ENCODE measurements at regions not wholly inside any gene's neighbourhood (a gene's known extent, or its start where the extent isn't known, plus 50 kb on each side); places are given as distances from the start of the nearest gene placed in this dataset.
"Not testable (repeated sequence)": the region's sequence is repeated elsewhere in the genome, so short reads cannot be mapped to it uniquely, and the experiment has no call there.

DNA sequence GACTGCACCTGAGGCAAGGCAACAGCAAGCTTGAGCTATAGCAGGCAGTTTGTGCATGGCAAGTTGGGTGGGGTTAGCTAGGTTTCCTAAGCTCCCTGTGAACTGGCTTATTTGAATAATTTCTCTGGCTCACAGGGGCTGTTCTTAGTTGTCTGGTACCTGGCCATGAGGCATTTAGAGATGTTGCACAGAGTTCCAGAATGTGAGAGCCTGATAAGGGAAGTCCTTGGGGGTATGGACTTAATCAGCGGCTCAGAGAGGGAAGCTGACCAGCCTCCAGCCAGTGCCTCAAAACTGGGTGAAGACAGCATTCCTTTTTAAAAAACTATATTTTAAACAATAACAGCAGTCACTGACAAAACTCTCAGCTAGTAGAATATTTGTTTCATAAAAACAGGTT lies 307.4 kb downstream of the FZD1 start:
- no peaks in the 10 kb centered on the region for H3K4me1 ChIP-seq (ENCODE audit: control insufficient read depth, low read length)
- H3F3A ChIP-seq (ENCODE audit: control insufficient read depth, insufficient read depth), result no peaks in the 10 kb centered on the region
- no peak overlapping the region for H3K4me3 ChIP-seq (ENCODE audit: low read length)
- H3K27me3 ChIP-seq (ENCODE audit: control insufficient read depth, low read length), result no peaks in the 10 kb centered on the region
- H3K9me2 ChIP-seq (replicated peaks; ENCODE audit: control insufficient read depth, low read length), result no peaks in the 10 kb centered on the region
- H4K20me1 ChIP-seq (ENCODE audit: control insufficient read depth, insufficient read depth, low read depth, low read length), result no peaks in the 10 kb centered on the region
- no peaks in the 10 kb centered on the region for H3K9me3 ChIP-seq (ENCODE audit: control insufficient read depth, insufficient read depth, low read length)
- no peaks in the 10 kb centered on the region for H3K79me2 ChIP-seq (ENCODE audit: control insufficient read depth, low read length)
- H3K27ac ChIP-seq (ENCODE audit: low read depth, low read length), result no peak overlapping the region
- TF ChIP-seq, protein P1, sequence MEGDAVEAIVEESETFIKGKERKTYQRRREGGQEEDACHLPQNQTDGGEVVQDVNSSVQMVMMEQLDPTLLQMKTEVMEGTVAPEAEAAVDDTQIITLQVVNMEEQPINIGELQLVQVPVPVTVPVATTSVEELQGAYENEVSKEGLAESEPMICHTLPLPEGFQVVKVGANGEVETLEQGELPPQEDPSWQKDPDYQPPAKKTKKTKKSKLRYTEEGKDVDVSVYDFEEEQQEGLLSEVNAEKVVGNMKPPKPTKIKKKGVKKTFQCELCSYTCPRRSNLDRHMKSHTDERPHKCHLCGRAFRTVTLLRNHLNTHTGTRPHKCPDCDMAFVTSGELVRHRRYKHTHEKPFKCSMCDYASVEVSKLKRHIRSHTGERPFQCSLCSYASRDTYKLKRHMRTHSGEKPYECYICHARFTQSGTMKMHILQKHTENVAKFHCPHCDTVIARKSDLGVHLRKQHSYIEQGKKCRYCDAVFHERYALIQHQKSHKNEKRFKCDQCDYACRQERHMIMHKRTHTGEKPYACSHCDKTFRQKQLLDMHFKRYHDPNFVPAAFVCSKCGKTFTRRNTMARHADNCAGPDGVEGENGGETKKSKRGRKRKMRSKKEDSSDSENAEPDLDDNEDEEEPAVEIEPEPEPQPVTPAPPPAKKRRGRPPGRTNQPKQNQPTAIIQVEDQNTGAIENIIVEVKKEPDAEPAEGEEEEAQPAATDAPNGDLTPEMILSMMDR (IDR thresholded peaks at IDR 0.05; ENCODE audit: low read depth, low read length, poor library complexity, severe bottlenecking), result no peak
- no peak for TF ChIP-seq EZH2phosphoT487 (IDR thresholded peaks at IDR 0.05; ENCODE audit: borderline replicate concordance, low read length)
- H3K4me2 ChIP-seq (ENCODE audit: low read length), result no peak overlapping the region
- H3K36me3 ChIP-seq (ENCODE audit: control insufficient read depth, low read length), result no peaks in the 10 kb centered on the region

DNA sequence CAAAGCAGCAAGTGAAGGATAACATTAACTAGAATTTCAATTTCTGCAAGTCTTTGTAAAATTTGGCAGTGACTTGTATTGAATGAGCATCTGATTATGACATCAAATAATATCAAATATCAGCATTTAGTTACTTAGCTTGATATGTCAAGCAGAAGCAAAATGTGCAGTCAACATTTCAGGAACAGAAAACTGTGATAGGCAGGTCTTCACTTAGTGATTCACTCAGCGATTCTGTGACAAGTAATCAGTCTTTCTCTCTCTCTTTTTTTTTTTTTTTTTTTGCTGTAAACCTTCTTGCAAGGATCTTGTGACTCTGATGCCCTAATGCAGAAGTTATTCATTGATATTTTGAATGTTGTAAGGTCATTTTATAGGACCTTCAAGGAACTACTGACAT lies 307.1 kb downstream of the MTERF1 start:
- Histone ChIP-seq H4K20me1 (ENCODE audit: control insufficient read depth, insufficient read depth, low read depth, low read length) (no peaks in the 10 kb centered on the region), H3F3A (ENCODE audit: control insufficient read depth, insufficient read depth) (no peaks in the 10 kb centered on the region), H3K79me2 (ENCODE audit: control insufficient read depth, low read length) (no peaks in the 10 kb centered on the region), H3K36me3 (ENCODE audit: control insufficient read depth, low read length) (no peaks in the 10 kb centered on the region), H3K27ac (ENCODE audit: low read depth, low read length) (no peak overlapping the region), H3K27me3 (ENCODE audit: control insufficient read depth, low read length) (no peaks in the 10 kb centered on the region), H3K9me3 (ENCODE audit: control insufficient read depth, insufficient read depth, low read length) (0 out of 2 replicates have a peak, but pooled peaks cover 3% of the 10 kb centered on the region), H3K4me2 (ENCODE audit: low read length) (no peak overlapping the region), H3K4me3 (ENCODE audit: low read length) (no peak overlapping the region), H3K9me2 (replicated peaks; ENCODE audit: control insufficient read depth, low read length) (no peaks in the 10 kb centered on the region), H3K4me1 (ENCODE audit: control insufficient read depth, low read length) (no peaks in the 10 kb centered on the region)
- no peak for TF ChIP-seq EZH2phosphoT487 (IDR thresholded peaks at IDR 0.05; ENCODE audit: borderline replicate concordance, low read length)
- TF ChIP-seq, protein P1 (IDR thresholded peaks at IDR 0.05; ENCODE audit: low read depth, low read length, poor library complexity, severe bottlenecking), result no peak

DNA sequence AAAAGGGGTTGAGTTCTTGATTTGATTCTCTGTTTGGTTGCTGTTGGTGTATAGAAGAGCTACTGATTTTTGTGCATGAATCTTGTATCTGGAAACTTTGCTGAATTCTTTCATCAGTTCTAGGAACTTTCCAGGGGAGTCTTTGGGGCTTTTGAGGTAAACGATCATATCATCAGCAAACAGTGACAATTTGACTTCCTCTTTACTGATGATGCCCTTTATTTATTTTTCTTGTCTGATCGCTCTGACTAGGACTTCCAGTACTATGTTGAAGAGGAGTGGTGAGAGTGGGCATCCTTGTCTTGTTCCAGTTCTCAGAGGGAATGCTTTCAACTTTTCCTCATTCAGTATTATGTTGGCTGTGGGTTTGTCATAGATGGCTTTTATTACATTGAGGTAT lies 304.0 kb downstream of the MTERF1 start:
- H3K27ac ChIP-seq (ENCODE audit: low read depth, low read length); H3K4me2 ChIP-seq (ENCODE audit: low read length); H3K9me3 ChIP-seq (ENCODE audit: control insufficient read depth, insufficient read depth, low read length); H3K79me2 ChIP-seq (ENCODE audit: control insufficient read depth, low read length); H4K20me1 ChIP-seq (ENCODE audit: control insufficient read depth, insufficient read depth, low read depth, low read length); H3K36me3 ChIP-seq (ENCODE audit: control insufficient read depth, low read length); H3F3A ChIP-seq (ENCODE audit: control insufficient read depth, insufficient read depth); H3K4me3 ChIP-seq (ENCODE audit: low read length); H3K4me1 ChIP-seq (ENCODE audit: control insufficient read depth, low read length); H3K27me3 ChIP-seq (ENCODE audit: control insufficient read depth, low read length); H3K9me2 ChIP-seq (replicated peaks; ENCODE audit: control insufficient read depth, low read length): not testable (repeated sequence)

DNA sequence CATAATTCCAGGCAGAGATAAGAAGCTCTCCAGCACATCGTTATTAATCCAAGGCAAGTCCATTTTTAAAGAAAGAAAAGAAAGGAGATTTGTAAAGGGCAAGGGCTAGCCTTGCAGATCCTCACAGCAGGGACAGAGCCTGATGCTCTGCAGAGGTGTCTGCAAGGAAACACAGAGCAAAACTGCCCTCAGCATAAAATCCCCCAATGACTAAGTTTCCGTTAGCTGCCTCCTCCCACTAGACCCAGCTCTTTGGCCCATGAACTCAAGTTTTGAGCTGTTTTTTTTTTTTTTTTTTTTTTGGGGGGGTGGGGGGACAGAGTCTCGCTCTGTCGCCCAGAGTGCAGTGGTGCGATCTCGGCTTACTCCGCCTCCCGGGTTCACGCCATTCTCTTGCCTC lies 300.7 kb downstream of the MTERF1 start:
- no peak overlapping the region for H3K4me2 ChIP-seq (ENCODE audit: low read length)
- TF ChIP-seq EZH2phosphoT487 (IDR thresholded peaks at IDR 0.05; ENCODE audit: borderline replicate concordance, low read length), result no peak
- TF ChIP-seq, protein P1 (IDR thresholded peaks at IDR 0.05; ENCODE audit: low read depth, low read length, poor library complexity, severe bottlenecking), result no peak
- no peak overlapping the region for H3K27ac ChIP-seq (ENCODE audit: low read depth, low read length)
- H3F3A ChIP-seq (ENCODE audit: control insufficient read depth, insufficient read depth), result no peaks in the 10 kb centered on the region
- no peaks in the 10 kb centered on the region for H3K79me2 ChIP-seq (ENCODE audit: control insufficient read depth, low read length)
- 0 out of 2 replicates have a peak, but pooled peaks cover 3% of the 10 kb centered on the region for H3K9me3 ChIP-seq (ENCODE audit: control insufficient read depth, insufficient read depth, low read length)
- H3K36me3 ChIP-seq (ENCODE audit: control insufficient read depth, low read length), result no peaks in the 10 kb centered on the region
- H3K9me2 ChIP-seq (replicated peaks; ENCODE audit: control insufficient read depth, low read length), result no peaks in the 10 kb centered on the region
- H4K20me1 ChIP-seq (ENCODE audit: control insufficient read depth, insufficient read depth, low read depth, low read length), result no peaks in the 10 kb centered on the region
- no peaks in the 10 kb centered on the region for H3K27me3 ChIP-seq (ENCODE audit: control insufficient read depth, low read length)
- no peak overlapping the region for H3K4me3 ChIP-seq (ENCODE audit: low read length)
- no peaks in the 10 kb centered on the region for H3K4me1 ChIP-seq (ENCODE audit: control insufficient read depth, low read length)

Measured in DOHH2 (cell line).